CD4-positive, alpha-beta T cell (primary cell): ENCODE measurements at regions not wholly inside any gene's neighbourhood (a gene's known extent, or its start where the extent isn't known, plus 50 kb on each side); places are given as distances from the start of the nearest gene placed in this dataset.

Source experiments
- ATAC-seq: fragments of 200-7000 bp; cut with Tn5 transposase; one replicate; pipeline ENCODE4 v1.10.0; 2022; ENCODE audit warnings: mild to moderate bottlenecking; ENCODE audit not compliant: poor library complexity
- CTCF ChIA-PET: fragments of 350-600 bp; sonication (Branson Sonifier 250); formaldehyde crosslinking; loops from one replicate; lab custom pipeline; 2021; ENCODE audit warnings: antibody characterized with exemption, inconsistent platforms; lab: Charles Lee
- POLR2A ChIA-PET: fragments of 350-600 bp; sonication (Branson Sonifier 250); formaldehyde crosslinking; loops from one replicate; lab custom pipeline; 2021; ENCODE audit warnings: antibody characterized with exemption, inconsistent platforms; lab: Charles Lee
- DNase-seq, 14 experiments: peaks; one replicate each; pipeline ENCODE4 v3.0.0-alpha.2; 2013 to 2020; ENCODE audit warnings: mixed read lengths in 2 of 14
- H3K27ac ChIP-seq, 2 donors: one replicate each; pipeline versions ENCODE4 v1.5.1 to v1.7.0; 2013; ENCODE audit warnings: low read length in 2 of 2, low read depth in 1 of 2, mild to moderate bottlenecking in 1 of 2
- H3K27me3 ChIP-seq, 2 experiments: 1 replicate in 1 of 2; 2 replicates in 1 of 2; pipeline versions ENCODE4 v1.6.1 to v1.7.0; 2013; ENCODE audit warnings: low read length in 2 of 2, control low read depth in 1 of 2, mild to moderate bottlenecking in 1 of 2, moderate library complexity in 1 of 2; ENCODE audit not compliant: insufficient read depth in 2 of 2, control insufficient read depth in 1 of 2
- H3K36me3 ChIP-seq: one replicate; pipeline ENCODE4 v1.6.1; 2013; ENCODE audit warnings: low read length, control low read depth; ENCODE audit not compliant: insufficient read depth
- H3K4me1 ChIP-seq: one replicate; pipeline ENCODE4 v1.6.1; 2013; ENCODE audit warnings: low read length, control low read depth; ENCODE audit not compliant: insufficient read depth
- H3K4me3 ChIP-seq: one replicate; pipeline ENCODE4 v1.5.1; 2013; ENCODE audit warnings: mild to moderate bottlenecking, low read length, moderate library complexity
- H3K9me3 ChIP-seq, 2 experiments: 1 replicate in 1 of 2; 2 replicates in 1 of 2; pipeline versions ENCODE4 v1.6.1 to v1.7.0; 2013; ENCODE audit warnings: low read length in 2 of 2, mild to moderate bottlenecking in 2 of 2, control low read depth in 1 of 2, moderate library complexity in 1 of 2; ENCODE audit not compliant: control insufficient read depth in 1 of 2, insufficient read depth in 1 of 2
- H3K27ac Mint-ChIP-seq: one replicate; pipeline ENCODE4 v1.8.0; 2020; ENCODE audit warnings: mixed read lengths
- H3K27me3 Mint-ChIP-seq: one replicate; pipeline ENCODE4 v1.8.0; 2021; ENCODE audit warnings: mixed read lengths
- H3K36me3 Mint-ChIP-seq: one replicate; pipeline ENCODE4 v1.8.0; 2021; ENCODE audit warnings: low read depth, mixed read lengths
- H3K4me1 Mint-ChIP-seq: one replicate; pipeline ENCODE4 v1.8.0; 2021; ENCODE audit warnings: low read depth, mixed read lengths
- H3K4me3 Mint-ChIP-seq: one replicate; pipeline ENCODE4 v1.8.0; 2020; ENCODE audit warnings: mild to moderate bottlenecking, mixed read lengths
- H3K9me3 Mint-ChIP-seq: one replicate; pipeline ENCODE4 v1.8.0; 2020; ENCODE audit warnings: mixed read lengths
- intact Hi-C, 2 experiments: fragments of 100-400 bp; cut with DNase I in 1 of 2; cut with micrococcal nuclease in 1 of 2; formaldehyde crosslinking; loops; one replicate each; pipeline versions ENCODE4 v1.15.1 to v1.9.0; 2023 to 2025; cut with DNase I, micrococcal nuclease
- TF ChIP-seq, protein P1 (sequence below): fragments of 200-600 bp; IDR thresholded peaks from one replicate; pipeline ENCODE4 v1.8.0; 2022; ENCODE audit warnings: antibody characterized with exemption, mild to moderate bottlenecking

DNA sequence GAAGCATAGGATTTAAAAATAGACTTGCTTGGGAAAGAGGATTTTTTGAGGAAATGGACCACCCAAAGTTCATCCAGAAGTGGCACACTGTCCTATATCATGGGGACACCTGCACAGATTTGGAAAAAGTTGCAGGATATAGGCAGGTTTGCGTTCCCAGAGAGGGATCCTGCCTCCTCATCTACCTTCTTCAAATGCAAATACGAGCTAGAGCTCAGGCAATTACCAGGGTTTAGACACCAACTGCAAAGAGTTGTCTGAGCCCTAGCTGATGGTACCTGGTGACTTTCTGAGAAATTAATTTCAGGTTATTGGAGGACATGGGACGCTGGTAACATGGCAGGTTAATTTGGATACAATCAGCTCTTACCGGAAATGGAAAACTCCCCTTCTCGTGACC, 423.7 kb upstream of the MTPN start:
- no peak overlapping the region for H3K27ac Mint-ChIP-seq
- POLR2A ChIA-PET = no interaction called here
- Histone ChIP-seq H3K4me1 (no peaks in the 10 kb centered on the region), H3K9me3 (no peaks in the 10 kb centered on the region), H3K4me3 (no peak overlapping the region), H3K36me3 (no peaks in the 10 kb centered on the region), H3K27ac (no peak overlapping the region), H3K27me3 (no peaks in the 10 kb centered on the region)
- H3K9me3 Mint-ChIP-seq = no peaks in the 10 kb centered on the region
- CTCF ChIA-PET = no interaction called here
- ATAC-seq = no peak
- intact Hi-C loops = no loop called here
- no peak for DNase-seq
- TF ChIP-seq, protein P1, sequence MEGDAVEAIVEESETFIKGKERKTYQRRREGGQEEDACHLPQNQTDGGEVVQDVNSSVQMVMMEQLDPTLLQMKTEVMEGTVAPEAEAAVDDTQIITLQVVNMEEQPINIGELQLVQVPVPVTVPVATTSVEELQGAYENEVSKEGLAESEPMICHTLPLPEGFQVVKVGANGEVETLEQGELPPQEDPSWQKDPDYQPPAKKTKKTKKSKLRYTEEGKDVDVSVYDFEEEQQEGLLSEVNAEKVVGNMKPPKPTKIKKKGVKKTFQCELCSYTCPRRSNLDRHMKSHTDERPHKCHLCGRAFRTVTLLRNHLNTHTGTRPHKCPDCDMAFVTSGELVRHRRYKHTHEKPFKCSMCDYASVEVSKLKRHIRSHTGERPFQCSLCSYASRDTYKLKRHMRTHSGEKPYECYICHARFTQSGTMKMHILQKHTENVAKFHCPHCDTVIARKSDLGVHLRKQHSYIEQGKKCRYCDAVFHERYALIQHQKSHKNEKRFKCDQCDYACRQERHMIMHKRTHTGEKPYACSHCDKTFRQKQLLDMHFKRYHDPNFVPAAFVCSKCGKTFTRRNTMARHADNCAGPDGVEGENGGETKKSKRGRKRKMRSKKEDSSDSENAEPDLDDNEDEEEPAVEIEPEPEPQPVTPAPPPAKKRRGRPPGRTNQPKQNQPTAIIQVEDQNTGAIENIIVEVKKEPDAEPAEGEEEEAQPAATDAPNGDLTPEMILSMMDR = no peak
- no peaks in the 10 kb centered on the region for H3K27me3 Mint-ChIP-seq
- no peak overlapping the region for H3K4me3 Mint-ChIP-seq
- no peaks in the 10 kb centered on the region for H3K4me1 Mint-ChIP-seq
- no peaks in the 10 kb centered on the region for H3K36me3 Mint-ChIP-seq

DNA sequence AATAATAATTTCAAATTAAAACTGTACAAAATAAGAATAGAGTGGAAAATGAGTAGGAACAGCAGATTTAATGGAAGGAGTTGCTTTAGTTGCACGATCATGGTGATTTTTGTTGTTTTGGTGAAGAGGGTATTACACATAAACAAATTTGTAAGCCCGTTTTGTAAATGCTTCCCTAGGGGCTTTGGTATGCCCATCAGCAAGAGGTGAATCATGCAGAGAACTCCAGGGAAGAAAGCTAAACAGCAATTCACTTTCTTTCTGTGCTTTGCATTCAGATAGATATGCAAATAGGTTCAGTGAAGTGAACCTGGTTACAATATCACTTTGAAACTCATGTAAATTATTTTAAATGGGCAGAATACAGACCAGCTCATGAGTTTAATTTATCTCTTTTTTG, 422.2 kb upstream of the MTPN start:
- Mint-ChIP-seq H3K36me3 (no peaks in the 10 kb centered on the region), H3K9me3 (no peaks in the 10 kb centered on the region), H3K27ac (no peak overlapping the region), H3K4me3 (no peak overlapping the region), H3K4me1 (no peaks in the 10 kb centered on the region), H3K27me3 (no peaks in the 10 kb centered on the region)
- no peak overlapping the region for H3K27ac ChIP-seq
- no peaks in the 10 kb centered on the region for H3K9me3 ChIP-seq
- H3K4me3 ChIP-seq = no peak overlapping the region
- H3K27me3 ChIP-seq = no peaks in the 10 kb centered on the region
- ChIA-PET POLR2A (no interaction called here), CTCF (no interaction called here)
- no peak for DNase-seq
- H3K4me1 ChIP-seq = no peaks in the 10 kb centered on the region
- no peaks in the 10 kb centered on the region for H3K36me3 ChIP-seq
- TF ChIP-seq, protein P1 = no peak
- ATAC-seq = no peak
- intact Hi-C loops = no loop called here

DNA sequence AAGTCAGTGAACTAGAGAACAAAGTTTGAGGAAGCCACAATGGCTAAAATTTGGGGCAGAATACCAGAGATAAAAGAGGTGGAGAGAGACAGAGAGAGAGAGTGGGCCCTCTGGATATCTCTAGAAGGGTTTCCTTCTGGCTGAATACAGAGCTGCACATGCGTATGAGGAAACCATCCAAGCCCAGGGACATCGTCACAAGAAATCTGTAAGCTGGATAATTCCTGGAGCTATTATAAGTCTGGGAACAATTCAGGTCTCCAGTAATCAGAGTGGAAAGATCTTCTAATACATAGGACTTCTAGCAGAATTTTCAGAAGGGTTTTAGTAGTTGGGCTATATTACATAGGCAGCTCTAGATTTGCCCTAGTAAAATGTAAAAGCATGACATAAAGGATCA, 415.7 kb upstream of the MTPN start:
- DNase-seq = no peak
- H3K9me3 Mint-ChIP-seq = no peaks in the 10 kb centered on the region
- Histone ChIP-seq H3K27me3 (no peaks in the 10 kb centered on the region), H3K27ac (no peak overlapping the region), H3K4me1 (no peaks in the 10 kb centered on the region), H3K9me3 (no peaks in the 10 kb centered on the region), H3K4me3 (no peak overlapping the region), H3K36me3 (no peaks in the 10 kb centered on the region)
- no peak overlapping the region for H3K27ac Mint-ChIP-seq
- H3K4me1 Mint-ChIP-seq = no peaks in the 10 kb centered on the region
- no peaks in the 10 kb centered on the region for H3K36me3 Mint-ChIP-seq
- no peaks in the 10 kb centered on the region for H3K27me3 Mint-ChIP-seq
- TF ChIP-seq, protein P1 = no peak
- ChIA-PET CTCF (no interaction called here), POLR2A (no interaction called here)
- intact Hi-C loops = no loop called here
- no peak overlapping the region for H3K4me3 Mint-ChIP-seq
- no peak for ATAC-seq
